Panc1 (cell line): ENCODE measurements at regions not wholly inside any gene's neighbourhood (a gene's known extent, or its start where the extent isn't known, plus 50 kb on each side); places are given as distances from the start of the nearest gene placed in this dataset.

Source experiments
- ATAC-seq: fragments of 200-7000 bp; cut with Tn5 transposase; 2 replicates; pipeline ENCODE4 v1.9.1; 2020; ENCODE audit warnings: mild to moderate bottlenecking, moderate library complexity
- BruUV-seq: library from RNA; stranded (reverse); fragments of 400-500 nt; replicated peaks from 2 replicates; lab custom pipeline; 2021; lab: Mats Ljungman, UMichigan
- CTCF ChIA-PET: fragments of 300-600 bp; sonication (Branson Sonifier 250); formaldehyde crosslinking; loops from one replicate; lab custom pipeline; 2022; ENCODE audit warnings: antibody characterized with exemption; lab: Charles Lee
- POLR2A ChIA-PET: fragments of 300-600 bp; sonication (Branson Sonifier 250); formaldehyde crosslinking; loops from one replicate; lab custom pipeline; 2022; ENCODE audit warnings: antibody characterized with exemption; lab: Charles Lee
- DNase-seq: peaks from one replicate; pipeline ENCODE4 v3.0.0-alpha.2; 2010; ENCODE audit warnings: low read depth, low spot score
- H3K27ac ChIP-seq: 2 replicates; pipeline ENCODE4 v1.5.1; 2011; ENCODE audit warnings: mild to moderate bottlenecking, low read length, inconsistent platforms
- H3K27me3 ChIP-seq: fragments of 200-500 bp; sonication (Bioruptor generic); 2 replicates; pipeline ENCODE4 v1.6.0; 2014; ENCODE audit warnings: low read length, inconsistent platforms; ENCODE audit not compliant: control insufficient read depth, insufficient read depth
- H3K36me3 ChIP-seq: fragments of 200-500 bp; sonication (Bioruptor generic); 2 replicates; pipeline ENCODE4 v1.5.1; 2014; ENCODE audit warnings: inconsistent platforms, mild to moderate bottlenecking, low read length, moderate library complexity; ENCODE audit not compliant: control insufficient read depth, insufficient read depth
- H3K4me1 ChIP-seq: 2 replicates; pipeline ENCODE4 v1.5.1; 2011; ENCODE audit warnings: inconsistent platforms, mild to moderate bottlenecking, low read length, moderate library complexity; ENCODE audit not compliant: control insufficient read depth, insufficient read depth
- H3K4me3 ChIP-seq, 2 experiments: 2 replicates each; pipeline ENCODE4 v1.5.1; 2011 to 2012; ENCODE audit warnings: low read depth in 2 of 2, low read length in 2 of 2, mild to moderate bottlenecking in 2 of 2, inconsistent platforms in 1 of 2, moderate library complexity in 1 of 2
- H3K9me3 ChIP-seq: fragments of 200-500 bp; sonication (Bioruptor generic); 2 replicates; pipeline ENCODE4 v1.5.1; 2014; ENCODE audit warnings: low read depth, mild to moderate bottlenecking, inconsistent platforms, low read length, moderate library complexity; ENCODE audit not compliant: control insufficient read depth, insufficient read depth
- POLR2AphosphoS5 ChIP-seq: IDR thresholded peaks from 2 replicates; pipeline ENCODE4 v1.6.1; 2012; ENCODE audit warnings: mild to moderate bottlenecking, low read depth, low read length, moderate library complexity
- SIN3A ChIP-seq: IDR thresholded peaks from 2 replicates; pipeline ENCODE4 v1.6.1; 2012; ENCODE audit warnings: low read depth, mild to moderate bottlenecking, low read length, moderate library complexity, borderline replicate concordance; ENCODE audit not compliant: insufficient read depth
- TCF7L2 ChIP-seq: IDR thresholded peaks from 2 replicates; pipeline ENCODE4 v1.6.1; 2011; ENCODE audit warnings: mild to moderate bottlenecking, low read depth, low read length, inconsistent platforms
- in situ Hi-C: cut with HindIII; loops from 2 replicates; pipeline ENCODE4 v1.10.0; 2016; ENCODE audit warnings: low sequenced_read_pairs, low pct_unique_long_range_greater_than_20kb
- intact Hi-C: fragments of 100-400 bp; cut with micrococcal nuclease; formaldehyde crosslinking; loops from one replicate; pipeline ENCODE4 v1.10.0; 2022; ENCODE audit not compliant: unreplicated experiment
- TF ChIP-seq, protein P1 (sequence below), 2 experiments: IDR thresholded peaks; 2 replicates each; pipeline ENCODE4 v1.6.1; 2011 to 2012; ENCODE audit warnings: low read depth in 2 of 2, control low read depth in 1 of 2, low read length in 1 of 2, mild to moderate bottlenecking in 1 of 2, moderate library complexity in 1 of 2; ENCODE audit not compliant: insufficient read depth in 1 of 2
- TF ChIP-seq, protein P2 (sequence below): fragments of 450-650 bp; IDR thresholded peaks from 2 replicates; pipeline ENCODE4 v1.5.1; 2017; ENCODE audit warnings: mild to moderate bottlenecking

DNA sequence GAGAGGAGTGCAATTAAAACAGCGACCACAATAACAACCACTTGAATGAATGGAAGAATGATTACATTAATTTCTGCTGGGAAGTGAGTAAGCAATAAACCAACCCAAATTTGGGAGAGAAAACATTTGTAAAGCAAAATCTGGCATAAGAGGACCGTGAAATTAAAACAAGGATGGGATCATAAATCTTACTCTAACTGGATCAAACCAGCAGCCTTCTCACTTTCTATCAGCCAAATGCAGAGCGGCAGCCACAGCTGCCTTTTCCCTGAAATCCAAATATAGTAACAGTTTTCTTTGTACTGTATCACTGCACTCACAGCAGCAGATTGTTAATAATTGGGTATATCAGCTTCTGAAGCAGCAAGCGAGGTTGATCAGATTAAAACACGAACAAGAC lies 245.2 kb upstream of the REG3G start:
- no peak for DNase-seq
- no TSS peak for BruUV-seq
- TF ChIP-seq SIN3A, result no peak
- TF ChIP-seq, protein P1, sequence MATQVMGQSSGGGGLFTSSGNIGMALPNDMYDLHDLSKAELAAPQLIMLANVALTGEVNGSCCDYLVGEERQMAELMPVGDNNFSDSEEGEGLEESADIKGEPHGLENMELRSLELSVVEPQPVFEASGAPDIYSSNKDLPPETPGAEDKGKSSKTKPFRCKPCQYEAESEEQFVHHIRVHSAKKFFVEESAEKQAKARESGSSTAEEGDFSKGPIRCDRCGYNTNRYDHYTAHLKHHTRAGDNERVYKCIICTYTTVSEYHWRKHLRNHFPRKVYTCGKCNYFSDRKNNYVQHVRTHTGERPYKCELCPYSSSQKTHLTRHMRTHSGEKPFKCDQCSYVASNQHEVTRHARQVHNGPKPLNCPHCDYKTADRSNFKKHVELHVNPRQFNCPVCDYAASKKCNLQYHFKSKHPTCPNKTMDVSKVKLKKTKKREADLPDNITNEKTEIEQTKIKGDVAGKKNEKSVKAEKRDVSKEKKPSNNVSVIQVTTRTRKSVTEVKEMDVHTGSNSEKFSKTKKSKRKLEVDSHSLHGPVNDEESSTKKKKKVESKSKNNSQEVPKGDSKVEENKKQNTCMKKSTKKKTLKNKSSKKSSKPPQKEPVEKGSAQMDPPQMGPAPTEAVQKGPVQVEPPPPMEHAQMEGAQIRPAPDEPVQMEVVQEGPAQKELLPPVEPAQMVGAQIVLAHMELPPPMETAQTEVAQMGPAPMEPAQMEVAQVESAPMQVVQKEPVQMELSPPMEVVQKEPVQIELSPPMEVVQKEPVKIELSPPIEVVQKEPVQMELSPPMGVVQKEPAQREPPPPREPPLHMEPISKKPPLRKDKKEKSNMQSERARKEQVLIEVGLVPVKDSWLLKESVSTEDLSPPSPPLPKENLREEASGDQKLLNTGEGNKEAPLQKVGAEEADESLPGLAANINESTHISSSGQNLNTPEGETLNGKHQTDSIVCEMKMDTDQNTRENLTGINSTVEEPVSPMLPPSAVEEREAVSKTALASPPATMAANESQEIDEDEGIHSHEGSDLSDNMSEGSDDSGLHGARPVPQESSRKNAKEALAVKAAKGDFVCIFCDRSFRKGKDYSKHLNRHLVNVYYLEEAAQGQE (IDR thresholded peaks at IDR 0.05; ENCODE audit: insufficient read depth in 1 of 2, low read depth in 2 of 2, low read length in 1 of 2), result no peak
- TF ChIP-seq, protein P2, sequence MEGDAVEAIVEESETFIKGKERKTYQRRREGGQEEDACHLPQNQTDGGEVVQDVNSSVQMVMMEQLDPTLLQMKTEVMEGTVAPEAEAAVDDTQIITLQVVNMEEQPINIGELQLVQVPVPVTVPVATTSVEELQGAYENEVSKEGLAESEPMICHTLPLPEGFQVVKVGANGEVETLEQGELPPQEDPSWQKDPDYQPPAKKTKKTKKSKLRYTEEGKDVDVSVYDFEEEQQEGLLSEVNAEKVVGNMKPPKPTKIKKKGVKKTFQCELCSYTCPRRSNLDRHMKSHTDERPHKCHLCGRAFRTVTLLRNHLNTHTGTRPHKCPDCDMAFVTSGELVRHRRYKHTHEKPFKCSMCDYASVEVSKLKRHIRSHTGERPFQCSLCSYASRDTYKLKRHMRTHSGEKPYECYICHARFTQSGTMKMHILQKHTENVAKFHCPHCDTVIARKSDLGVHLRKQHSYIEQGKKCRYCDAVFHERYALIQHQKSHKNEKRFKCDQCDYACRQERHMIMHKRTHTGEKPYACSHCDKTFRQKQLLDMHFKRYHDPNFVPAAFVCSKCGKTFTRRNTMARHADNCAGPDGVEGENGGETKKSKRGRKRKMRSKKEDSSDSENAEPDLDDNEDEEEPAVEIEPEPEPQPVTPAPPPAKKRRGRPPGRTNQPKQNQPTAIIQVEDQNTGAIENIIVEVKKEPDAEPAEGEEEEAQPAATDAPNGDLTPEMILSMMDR, result no peak
- TF ChIP-seq POLR2AphosphoS5, result no peak
- no peak for TF ChIP-seq TCF7L2
- Histone ChIP-seq H3K36me3 (no peaks in the 10 kb centered on the region), H3K27me3 (no peaks in the 10 kb centered on the region), H3K27ac (no peak overlapping the region), H3K9me3 (no peaks in the 10 kb centered on the region), H3K4me1 (no peaks in the 10 kb centered on the region), H3K4me3 (no peak overlapping the region)
- ATAC-seq, result no peak
- in situ Hi-C loops, result no loop called here
- ChIA-PET CTCF (no interaction called here), POLR2A (no interaction called here)
- intact Hi-C loops, result no loop called here

DNA sequence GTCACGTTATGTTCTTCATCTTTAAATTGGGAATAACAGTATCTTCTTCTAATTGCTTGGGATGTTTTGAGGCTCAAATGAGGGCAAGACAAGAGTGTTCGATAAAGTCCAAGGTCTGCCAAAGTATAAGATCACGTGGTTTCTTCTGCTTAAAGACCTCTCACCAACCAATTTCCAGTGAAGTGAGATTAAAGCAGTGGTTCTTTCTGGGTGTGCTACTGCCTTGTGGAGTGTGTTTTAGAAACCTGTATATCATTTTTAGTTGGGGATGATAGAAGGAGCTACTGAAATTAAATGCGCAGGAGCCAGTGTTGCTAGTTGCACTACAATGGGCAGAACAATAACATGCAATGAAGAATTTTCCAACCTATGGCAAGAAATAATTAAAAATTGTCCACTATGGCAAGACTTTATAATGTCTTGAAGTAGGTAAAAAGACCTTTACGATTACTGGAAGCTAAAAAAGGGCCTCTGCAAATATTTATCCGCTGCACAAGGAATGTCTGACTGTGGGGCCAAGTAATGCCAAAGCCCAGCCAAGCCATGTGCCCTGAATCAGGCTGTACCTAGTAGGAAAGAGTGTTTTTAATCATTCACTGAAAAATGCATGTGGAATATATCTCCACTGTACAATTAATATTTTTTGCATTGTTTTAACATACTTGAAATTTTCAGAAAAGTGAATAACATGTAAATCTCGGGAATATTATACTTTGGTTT lies 244.5 kb upstream of the REG3G start:
- DNase-seq, result no peak
- BruUV-seq, result no TSS peak
- H3K9me3 ChIP-seq, result no peaks in the 10 kb centered on the region
- H3K27me3 ChIP-seq, result no peaks in the 10 kb centered on the region
- no peaks in the 10 kb centered on the region for H3K4me1 ChIP-seq
- no peak overlapping the region for H3K4me3 ChIP-seq
- CTCF ChIA-PET, result no interaction called here
- H3K36me3 ChIP-seq, result no peaks in the 10 kb centered on the region
- TF ChIP-seq SIN3A, result no peak
- no peak for TF ChIP-seq POLR2AphosphoS5
- TF ChIP-seq, protein P2, result no peak
- no peak for ATAC-seq
- POLR2A ChIA-PET, result no interaction called here
- no peak overlapping the region for H3K27ac ChIP-seq
- intact Hi-C loops (no loop called here), in situ Hi-C loops (no loop called here)
